ENCODE measurements at regions not wholly inside any gene's neighbourhood (a gene's known extent, or its start where the extent isn't known, plus 50 kb on each side); places are given as distances from the start of the nearest gene placed in this dataset.

GRCh38 chr19:31174948-31175347 lies 174.3 kb downstream of the TSHZ3 start:
- FAIRE-seq (no peak), DNase-seq (ENCODE audit: insufficient read length, low spot score) (no peak)
- no peak for TF ChIP-seq POLR2A (IDR thresholded peaks at IDR 0.05; ENCODE audit: low read depth, low read length)

- FAIRE-seq (no peak), DNase-seq (ENCODE audit: insufficient read length, low spot score) (no peak)
- no peak for TF ChIP-seq POLR2A (IDR thresholded peaks at IDR 0.05; ENCODE audit: low read depth, low read length)
These were observed 175.2 kb downstream of the TSHZ3 start for GRCh38 chr19:31173991-31174390.

GRCh38 chr19:31171936-31172335 lies 177.3 kb downstream of the TSHZ3 start:
- DNase-seq (ENCODE audit: insufficient read length, low spot score) (no peak), FAIRE-seq (no peak)
- TF ChIP-seq POLR2A (IDR thresholded peaks at IDR 0.05; ENCODE audit: low read depth, low read length), result no peak

GRCh38 chr19:31170046-31170445 lies 179.2 kb downstream of the TSHZ3 start:
- TF ChIP-seq POLR2A (IDR thresholded peaks at IDR 0.05; ENCODE audit: low read depth, low read length), result no peak
- DNase-seq (ENCODE audit: insufficient read length, low spot score) (no peak), FAIRE-seq (no peak)

GRCh38 chr19:31168106-31168625 lies 181.1 kb downstream of the TSHZ3 start:
- DNase-seq (ENCODE audit: insufficient read length, low spot score), result no peak
- FAIRE-seq, result no peak
- no peak for TF ChIP-seq POLR2A (IDR thresholded peaks at IDR 0.05; ENCODE audit: low read depth, low read length)

- no peak for FAIRE-seq
These were observed 181.5 kb downstream of the TSHZ3 start for GRCh38 chr19:31167690-31168089.

GRCh38 chr19:31166206-31166605 lies 183.0 kb downstream of the TSHZ3 start:
- no peak for FAIRE-seq
- no peak for TF ChIP-seq POLR2A (IDR thresholded peaks at IDR 0.05; ENCODE audit: low read depth, low read length)
- DNase-seq (ENCODE audit: insufficient read length, low spot score), result no peak

More at GRCh38 chr19:31167690-31168089, 181.5 kb downstream of the TSHZ3 start:
- no peak for DNase-seq (ENCODE audit: insufficient read length, low spot score)
- no peak for TF ChIP-seq POLR2A (IDR thresholded peaks at IDR 0.05; ENCODE audit: low read depth, low read length)

- TF ChIP-seq POLR2A (IDR thresholded peaks at IDR 0.05; ENCODE audit: low read depth, low read length), result no peak
- DNase-seq (ENCODE audit: insufficient read length, low spot score) (no peak), FAIRE-seq (no peak)
These were observed 184.4 kb downstream of the TSHZ3 start for GRCh38 chr19:31164791-31165251.

GRCh38 chr19:31160336-31160926 lies 188.8 kb downstream of the TSHZ3 start:
- TF ChIP-seq POLR2A (IDR thresholded peaks at IDR 0.05; ENCODE audit: low read depth, low read length), result no peak
- FAIRE-seq (peak; percentile 11), DNase-seq (ENCODE audit: insufficient read length, low spot score) (no peak)

- FAIRE-seq, result peak; percentile 86
- no peak for TF ChIP-seq POLR2A (IDR thresholded peaks at IDR 0.05; ENCODE audit: low read depth, low read length)
These were observed 195.2 kb downstream of the TSHZ3 start for GRCh38 chr19:31154021-31154420.

GRCh38 chr19:31152906-31153305 lies 196.3 kb downstream of the TSHZ3 start:
- no peak for DNase-seq (ENCODE audit: insufficient read length, low spot score)
- no peak for TF ChIP-seq POLR2A (IDR thresholded peaks at IDR 0.05; ENCODE audit: low read depth, low read length)
- no peak for FAIRE-seq

More at GRCh38 chr19:31154021-31154420, 195.2 kb downstream of the TSHZ3 start:
- peak; percentile 71 for DNase-seq (ENCODE audit: insufficient read length, low spot score)

GRCh38 chr19:31149441-31149941 lies 199.7 kb downstream of the TSHZ3 start:
- no peak for DNase-seq (ENCODE audit: insufficient read length, low spot score)
- no peak for FAIRE-seq
- no peak for TF ChIP-seq POLR2A (IDR thresholded peaks at IDR 0.05; ENCODE audit: low read depth, low read length)

GRCh38 chr19:31148671-31149070 lies 200.6 kb downstream of the TSHZ3 start:
- FAIRE-seq (no peak), DNase-seq (ENCODE audit: insufficient read length, low spot score) (no peak)
- TF ChIP-seq POLR2A (IDR thresholded peaks at IDR 0.05; ENCODE audit: low read depth, low read length), result no peak

- FAIRE-seq (no peak), DNase-seq (ENCODE audit: insufficient read length, low spot score) (no peak)
- TF ChIP-seq POLR2A (IDR thresholded peaks at IDR 0.05; ENCODE audit: low read depth, low read length), result no peak
These were observed 202.0 kb downstream of the TSHZ3 start for GRCh38 chr19:31147234-31147633.

- FAIRE-seq, result no peak
- no peak for DNase-seq (ENCODE audit: insufficient read length, low spot score)
- TF ChIP-seq POLR2A (IDR thresholded peaks at IDR 0.05; ENCODE audit: low read depth, low read length), result no peak
These were observed 202.6 kb downstream of the TSHZ3 start for GRCh38 chr19:31146546-31147183.

Data from H54 (cell line).